Esophagus muscularis mucosa (tissue), 4 donors: ENCODE measurements at regions not wholly inside any gene's neighbourhood (a gene's known extent, or its start where the extent isn't known, plus 50 kb on each side); places are given as distances from the start of the nearest gene placed in this dataset.

Experiments used
- DNase-seq: peaks from one replicate; pipeline ENCODE4 v3.0.0-alpha.2; 2017; ENCODE audit errors: extremely low spot score
- H3K27ac ChIP-seq, 4 donors: fragments of 200-600 bp; sonication (generic); replicated peaks in 1 of 4; 1 replicate in 3 of 4; 2 replicates in 1 of 4; pipeline ENCODE4 v1.5.1; 2016 to 2019; ENCODE audit warnings: mild to moderate bottlenecking in 1 of 4
- H3K27me3 ChIP-seq, 4 donors: fragments of 200-600 bp; sonication (generic); one replicate each; pipeline versions ENCODE4 v1.5.1 to v1.6.0; 2016 to 2019
- H3K36me3 ChIP-seq, 4 donors: fragments of 200-600 bp; sonication (generic); one replicate each; pipeline ENCODE4 v1.5.1; 2016 to 2019
- H3K4me1 ChIP-seq, 4 donors: fragments of 200-600 bp; sonication (generic); one replicate each; pipeline ENCODE4 v1.5.1; 2016 to 2019
- H3K4me3 ChIP-seq, 4 donors: fragments of 200-600 bp; sonication (generic); 1 replicate in 2 of 4; 2 replicates in 2 of 4; pipeline ENCODE4 v1.5.1; 2016 to 2019; ENCODE audit warnings: mild to moderate bottlenecking in 4 of 4, moderate library complexity in 1 of 4
- H3K9me3 ChIP-seq, 4 donors: fragments of 200-600 bp; sonication (generic); 1 replicate in 3 of 4; 2 replicates in 1 of 4; pipeline ENCODE4 v1.5.1; 2016 to 2019
- CTCF ChIP-seq, 3 experiments: fragments of 200-600 bp in 2 of 3; fragments of 450-650 bp in 1 of 3; sonication (generic) in 2 of 3; IDR thresholded peaks; one replicate each; pipeline ENCODE4 v1.5.1; 2017 to 2019; ENCODE audit warnings: antibody characterized with exemption in 3 of 3, mild to moderate bottlenecking in 2 of 3, moderate library complexity in 1 of 3
- EP300 ChIP-seq: sonication (generic); formaldehyde crosslinking; IDR thresholded peaks from one replicate; pipeline ENCODE4 v1.6.1; 2017; ENCODE audit warnings: antibody characterized with exemption
- POLR2A ChIP-seq: fragments of 450-650 bp; IDR thresholded peaks from one replicate; pipeline ENCODE4 v1.6.1; 2017; ENCODE audit warnings: antibody characterized with exemption, moderate library complexity, mild to moderate bottlenecking, low read depth
- POLR2AphosphoS5 ChIP-seq, 2 donors: sonication (generic); formaldehyde crosslinking; IDR thresholded peaks; one replicate each; pipeline ENCODE4 v1.6.1; 2017; ENCODE audit warnings: antibody characterized with exemption in 2 of 2
- WGBS: methylation state at CpG from one replicate; pipeline ENCODE4 v1.1.5; 2018; 5-methylcytosine and 5-hydroxymethylcytosine counted together
- intact Hi-C: fragments of 100-400 bp; cut with DNase I; formaldehyde crosslinking; loops from one replicate; pipeline ENCODE4 v1.15.1; 2023

GRCh38 chr16:22633799-22634198 lies 123.1 kb downstream of the NPIPB5 start:
- WGBS = 67% methylated on average over 3 of the region's 3 CpGs
- intact Hi-C loops = no loop called here
- Histone ChIP-seq H3K9me3 (peaks cover 0 to 11% (median 6%) of the 10 kb centered on the region in 4 donors), H3K36me3 (no peaks in the 10 kb centered on the region), H3K27ac (no peak overlapping the region), H3K27me3 (peaks cover 0 to 9% (median 0%) of the 10 kb centered on the region in 4 donors), H3K4me1 (no peaks in the 10 kb centered on the region), H3K4me3 (no peak overlapping the region)
- DNase-seq = no peak
- TF ChIP-seq POLR2A (no peak), EP300 (no peak), POLR2AphosphoS5 (IDR thresholded peaks at IDR 0.05) (no peak), CTCF (IDR thresholded peaks at IDR 0.05) (no peak)

GRCh38 chr16:22634954-22635353 lies 124.3 kb downstream of the NPIPB5 start:
- Histone ChIP-seq H3K4me1 (no peaks in the 10 kb centered on the region), H3K27me3 (peaks cover 0 to 9% (median 0%) of the 10 kb centered on the region in 4 donors), H3K4me3 (no peak overlapping the region), H3K27ac (no peak overlapping the region), H3K36me3 (no peaks in the 10 kb centered on the region), H3K9me3 (peaks cover 0 to 11% (median 6%) of the 10 kb centered on the region in 4 donors)
- DNase-seq = no peak
- no peak for TF ChIP-seq POLR2AphosphoS5 (IDR thresholded peaks at IDR 0.05)
- no peak for TF ChIP-seq EP300
- no peak for TF ChIP-seq POLR2A
- no peak for TF ChIP-seq CTCF (IDR thresholded peaks at IDR 0.05)
- intact Hi-C loops = no loop called here

GRCh38 chr16:22635357-22635761 lies 124.7 kb downstream of the NPIPB5 start:
- H3K4me3 ChIP-seq = no peak overlapping the region
- 8% methylated on average over 2 of the region's 2 CpGs for WGBS
- TF ChIP-seq CTCF (IDR thresholded peaks at IDR 0.05) (no peak), POLR2A (no peak), POLR2AphosphoS5 (IDR thresholded peaks at IDR 0.05) (no peak), EP300 (no peak)
- H3K27ac ChIP-seq = no peak overlapping the region
- H3K9me3 ChIP-seq = peaks cover 0 to 11% (median 6%) of the 10 kb centered on the region in 4 donors
- H3K27me3 ChIP-seq = peaks cover 0 to 9% (median 0%) of the 10 kb centered on the region in 4 donors
- no peaks in the 10 kb centered on the region for H3K4me1 ChIP-seq
- intact Hi-C loops = no loop called here
- H3K36me3 ChIP-seq = no peaks in the 10 kb centered on the region
- no peak for DNase-seq

GRCh38 chr16:22635801-22636200 lies 125.1 kb downstream of the NPIPB5 start:
- 49% methylated on average over 6 of the region's 6 CpGs for WGBS
- TF ChIP-seq EP300 = no peak
- no peak for TF ChIP-seq POLR2AphosphoS5 (IDR thresholded peaks at IDR 0.05)
- no peak overlapping the region for H3K4me3 ChIP-seq
- H3K9me3 ChIP-seq = peaks cover 0 to 11% (median 6%) of the 10 kb centered on the region in 4 donors
- H3K36me3 ChIP-seq = no peaks in the 10 kb centered on the region
- DNase-seq = no peak
- intact Hi-C loops = no loop called here
- no peak overlapping the region for H3K27ac ChIP-seq
- no peaks in the 10 kb centered on the region for H3K4me1 ChIP-seq
- H3K27me3 ChIP-seq = peaks cover 0 to 9% (median 0%) of the 10 kb centered on the region in 4 donors

GRCh38 chr16:22638393-22639206 lies 127.9 kb downstream of the NPIPB5 start:
- DNase-seq = no peak
- Histone ChIP-seq H3K9me3 (peaks cover 0 to 11% (median 6%) of the 10 kb centered on the region in 4 donors), H3K4me1 (no peaks in the 10 kb centered on the region), H3K27me3 (peaks cover 0 to 16% (median 0%) of the 10 kb centered on the region in 4 donors), H3K36me3 (no peaks in the 10 kb centered on the region), H3K27ac (no peak overlapping the region), H3K4me3 (no peak overlapping the region)
- intact Hi-C loops = no loop called here
- TF ChIP-seq EP300 (no peak), CTCF (IDR thresholded peaks at IDR 0.05) (no peak), POLR2A (no peak), POLR2AphosphoS5 (IDR thresholded peaks at IDR 0.05) (no peak)
- WGBS = 67% methylated on average over 8 of the region's 8 CpGs
